HT1080 (cell line): ENCODE measurements at regions not wholly inside any gene's neighbourhood (a gene's known extent, or its start where the extent isn't known, plus 50 kb on each side); places are given as distances from the start of the nearest gene placed in this dataset.
A peak's percentile ranks its signal among the peaks of the same experiment; 100 is the strongest.

Experiments
- DNase-seq: peaks from one replicate; pipeline ENCODE4 v3.0.0-alpha.2; 2015; ENCODE audit warnings: low read depth

- DNase-seq = no peak
These were observed 944.8 kb upstream of the PCDH9 start for GRCh38 chr13:68174893-68175292.

- peak; percentile 86 for DNase-seq
These were observed 943.0 kb upstream of the PCDH9 start for GRCh38 chr13:68173111-68173510.

- DNase-seq = no peak
These were observed 940.8 kb upstream of the PCDH9 start for GRCh38 chr13:68170961-68171360.

GRCh38 chr13:68168448-68168847 lies 938.3 kb upstream of the PCDH9 start:
- DNase-seq = no peak

GRCh38 chr13:68160466-68160865 lies 930.3 kb upstream of the PCDH9 start:
- DNase-seq = no peak

DNA sequence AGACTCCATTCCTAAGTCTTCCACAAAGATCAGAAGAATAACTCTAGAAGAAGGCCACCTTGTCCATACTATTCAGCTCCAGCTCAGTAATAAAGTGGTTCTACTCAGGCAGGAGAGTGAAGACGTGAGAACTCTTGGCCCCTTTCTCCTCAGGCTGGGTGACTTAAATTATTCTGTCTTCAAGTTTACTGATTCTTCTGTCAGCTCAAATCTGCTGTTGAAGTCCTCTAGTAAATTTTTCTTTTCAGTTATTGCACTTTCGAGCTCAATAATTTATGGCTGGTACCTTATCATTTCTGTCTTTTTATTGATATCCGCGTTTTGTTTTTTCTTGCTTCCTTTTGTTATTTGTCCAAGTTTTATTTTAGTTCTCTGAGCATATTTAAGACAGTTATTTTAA lies 922.3 kb upstream of the PCDH9 start:
- DNase-seq = no peak

DNA sequence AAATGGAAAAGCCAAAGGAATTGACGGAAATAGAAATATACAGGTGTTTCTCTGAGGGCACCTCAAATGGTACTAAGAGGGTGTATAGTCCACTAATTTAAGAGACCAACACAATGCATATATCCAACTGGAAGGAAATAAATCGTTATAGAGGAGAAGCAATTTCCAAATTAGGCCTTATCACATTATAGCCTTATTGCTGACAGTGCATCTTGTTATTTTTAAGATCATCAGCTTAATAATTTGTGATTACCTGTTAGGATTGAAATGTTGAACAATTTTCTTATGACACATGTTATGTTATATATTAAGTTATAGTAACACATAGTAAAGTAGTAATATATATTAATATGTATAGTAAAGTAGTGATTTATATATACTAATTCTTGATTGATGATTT lies 915.7 kb upstream of the PCDH9 start:
- no peak for DNase-seq

GRCh38 chr13:68128297-68128915 lies 898.3 kb upstream of the PCDH9 start:
- DNase-seq = no peak

DNA sequence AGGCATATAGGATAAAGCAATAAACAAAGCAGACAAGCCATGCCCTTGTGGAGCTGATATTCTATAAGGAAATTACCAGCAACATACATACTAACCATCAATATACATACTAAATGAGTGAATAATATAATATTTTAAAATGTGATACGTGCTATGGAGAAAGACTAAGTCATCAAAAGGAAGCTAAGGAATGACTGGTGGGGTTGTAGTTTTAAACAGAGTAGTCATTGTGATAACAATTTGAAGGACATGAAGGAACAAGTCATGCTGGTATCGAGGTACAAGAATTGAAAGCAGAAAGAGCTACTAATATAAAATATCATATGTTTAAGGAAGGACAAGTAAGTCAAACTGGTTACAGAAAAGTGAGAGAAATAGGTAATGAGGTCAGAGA lies 894.9 kb upstream of the PCDH9 start:
- DNase-seq = peak; percentile 11

DNA sequence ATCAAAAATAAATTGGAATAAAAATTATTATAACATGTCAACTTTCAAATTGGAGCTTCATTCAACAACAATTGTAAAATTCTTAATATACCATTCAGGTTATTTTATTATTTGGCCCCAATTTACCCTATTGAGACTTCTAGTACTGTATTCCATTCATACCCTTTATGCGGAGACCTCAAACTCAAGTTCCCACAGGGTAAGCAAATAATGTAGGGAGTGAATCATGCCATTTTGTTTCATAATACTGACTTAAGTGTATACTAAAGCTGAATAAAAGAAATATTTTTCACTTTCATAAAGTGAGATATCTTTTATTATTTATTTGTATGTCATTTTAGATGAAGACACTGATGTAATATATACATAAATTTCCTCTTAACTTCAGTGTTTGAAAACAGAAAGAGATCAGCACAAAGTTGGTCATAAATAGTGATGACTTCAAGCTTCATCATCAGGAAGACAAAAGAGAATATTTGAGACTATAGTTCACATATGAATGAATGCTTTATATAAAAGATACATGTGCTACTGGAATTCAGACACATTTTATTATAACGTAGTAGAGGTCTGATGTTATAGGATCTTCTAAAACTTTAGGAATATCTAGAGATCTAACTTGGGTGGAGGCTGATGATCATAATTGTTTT lies 894.4 kb upstream of the PCDH9 start:
- no peak for DNase-seq

GRCh38 chr13:68110178-68110768 lies 880.1 kb upstream of the PCDH9 start:
- DNase-seq = no peak

GRCh38 chr13:68107667-68108066 lies 877.5 kb upstream of the PCDH9 start:
- no peak for DNase-seq

- DNase-seq = peak; percentile 66
These were observed 869.5 kb upstream of the PCDH9 start for GRCh38 chr13:68099631-68100030.

DNA sequence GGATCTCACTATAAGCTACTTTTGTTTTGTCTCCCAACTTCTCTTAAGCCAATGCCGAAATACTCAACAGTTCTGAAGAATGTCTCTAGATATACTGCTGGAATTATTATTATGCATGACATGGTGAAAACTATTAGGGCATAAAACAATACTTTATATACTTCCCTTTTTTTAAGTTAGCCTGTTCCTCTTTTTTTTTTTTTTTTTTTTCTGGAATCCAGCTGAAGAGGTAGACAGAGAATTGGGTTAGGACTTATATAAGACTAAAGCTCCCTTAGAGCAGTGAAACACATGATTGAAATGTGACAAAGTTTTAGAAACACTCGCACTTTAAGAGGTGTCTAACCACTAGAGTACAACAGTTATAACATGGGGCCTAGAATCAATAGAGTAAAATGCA lies 850.9 kb upstream of the PCDH9 start:
- DNase-seq = no peak

- no peak for DNase-seq
These were observed 848.7 kb upstream of the PCDH9 start for GRCh38 chr13:68078874-68079273.

GRCh38 chr13:68078469-68078868 lies 848.3 kb upstream of the PCDH9 start:
- no peak for DNase-seq

DNA sequence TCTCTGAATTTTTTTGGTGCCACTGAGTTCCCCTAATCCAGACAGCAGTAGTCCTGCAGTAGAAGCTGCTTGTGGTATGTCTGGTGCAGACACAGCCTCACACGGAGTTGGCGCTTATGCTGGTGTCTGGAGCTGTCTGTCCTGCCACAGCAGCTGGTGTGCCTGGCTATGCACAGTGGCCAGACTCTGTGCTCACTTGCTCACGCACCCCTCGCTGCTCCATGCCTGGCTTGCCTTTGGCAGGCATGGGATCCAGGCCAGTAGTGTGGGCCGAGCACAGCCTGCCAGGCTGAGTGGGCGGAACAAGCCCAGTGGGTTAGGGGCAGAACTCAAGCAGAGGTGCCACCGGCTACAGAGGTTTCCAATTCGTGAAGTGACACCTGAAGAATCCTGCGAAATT lies 845.9 kb upstream of the PCDH9 start:
- no peak for DNase-seq

- DNase-seq = no peak
These were observed 836.9 kb upstream of the PCDH9 start for GRCh38 chr13:68066879-68067513.

DNA sequence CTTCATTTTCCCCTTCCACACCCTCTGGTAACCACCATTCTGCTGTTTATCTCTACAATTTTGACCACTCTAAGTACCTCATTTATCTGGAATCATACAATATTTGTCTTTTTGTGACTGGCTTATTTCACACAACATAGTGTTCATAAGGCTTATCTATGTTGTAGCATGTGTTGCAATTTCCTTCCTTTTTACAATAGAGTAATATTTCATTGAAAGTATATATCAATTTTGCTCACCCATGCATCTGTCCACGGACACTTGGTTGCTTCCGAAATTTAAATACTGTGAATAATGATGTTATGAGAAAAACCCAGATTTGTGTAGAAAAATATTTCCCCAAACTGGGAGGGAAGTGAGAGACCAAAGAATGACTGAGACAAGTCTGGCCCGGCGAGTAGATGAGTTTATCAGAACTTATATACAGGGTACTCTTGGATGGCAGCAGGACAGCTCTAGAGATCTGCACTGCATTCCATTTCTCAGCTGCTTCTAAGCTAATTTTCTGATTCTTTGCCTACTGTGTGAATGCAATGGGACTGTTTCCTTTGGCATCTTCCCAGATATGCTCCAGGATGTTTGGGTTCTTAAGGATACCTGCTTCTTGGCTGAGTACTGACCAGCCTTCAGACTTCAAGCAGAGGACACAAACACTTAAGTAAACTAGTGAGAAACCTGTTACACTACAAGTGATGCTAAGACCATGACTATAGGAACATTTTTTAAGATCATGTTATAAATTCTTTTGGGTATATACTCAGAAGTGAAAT lies 834.0 kb upstream of the PCDH9 start:
- DNase-seq = no peak

DNA sequence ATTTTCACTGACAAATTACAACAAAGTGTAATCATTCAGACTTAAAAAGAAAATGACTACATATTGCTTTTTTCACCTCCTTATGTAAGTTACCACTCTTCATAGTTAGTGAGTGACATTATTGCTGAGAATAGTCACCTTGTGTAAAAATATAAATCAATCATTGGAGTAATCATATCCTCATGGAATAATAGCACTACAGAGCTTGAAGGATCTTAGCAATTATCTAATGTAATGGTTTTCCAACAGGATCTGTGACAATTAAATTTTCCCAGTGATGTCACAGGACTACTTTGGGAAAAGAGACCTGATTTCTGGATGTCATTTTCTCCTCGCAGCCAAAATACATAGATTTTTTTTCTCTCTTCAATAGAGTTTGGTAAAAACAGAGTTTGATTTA lies 833.0 kb upstream of the PCDH9 start:
- DNase-seq = no peak

GRCh38 chr13:68057836-68058235 lies 827.7 kb upstream of the PCDH9 start:
- no peak for DNase-seq
